Cardiac fibroblast (primary cell): ENCODE measurements at regions not wholly inside any gene's neighbourhood (a gene's known extent, or its start where the extent isn't known, plus 50 kb on each side); places are given as distances from the start of the nearest gene placed in this dataset.
"Not testable (repeated sequence)": the region's sequence is repeated elsewhere in the genome, so short reads cannot be mapped to it uniquely, and the experiment has no call there.

ENCODE experiments used
- DNase-seq, 2 donors: peaks; one replicate each; pipeline versions ENCODE4 v3.0.0 to v3.0.0-alpha.2; 2010; ENCODE audit warnings: low read depth in 2 of 2
- H3K4me3 ChIP-seq, 2 donors: replicated peaks in 1 of 2; 1 replicate in 1 of 2; 2 replicates in 1 of 2; pipeline ENCODE4 v1.5.1; 2011; ENCODE audit warnings: low read depth in 2 of 2, low read length in 2 of 2, mild to moderate bottlenecking in 2 of 2, moderate library complexity in 1 of 2
- TF ChIP-seq, protein P1 (sequence below): IDR thresholded peaks from one replicate; pipeline ENCODE4 v1.5.1; 2011; ENCODE audit warnings: low read depth, mild to moderate bottlenecking, low read length, inconsistent platforms

- TF ChIP-seq, protein P1, sequence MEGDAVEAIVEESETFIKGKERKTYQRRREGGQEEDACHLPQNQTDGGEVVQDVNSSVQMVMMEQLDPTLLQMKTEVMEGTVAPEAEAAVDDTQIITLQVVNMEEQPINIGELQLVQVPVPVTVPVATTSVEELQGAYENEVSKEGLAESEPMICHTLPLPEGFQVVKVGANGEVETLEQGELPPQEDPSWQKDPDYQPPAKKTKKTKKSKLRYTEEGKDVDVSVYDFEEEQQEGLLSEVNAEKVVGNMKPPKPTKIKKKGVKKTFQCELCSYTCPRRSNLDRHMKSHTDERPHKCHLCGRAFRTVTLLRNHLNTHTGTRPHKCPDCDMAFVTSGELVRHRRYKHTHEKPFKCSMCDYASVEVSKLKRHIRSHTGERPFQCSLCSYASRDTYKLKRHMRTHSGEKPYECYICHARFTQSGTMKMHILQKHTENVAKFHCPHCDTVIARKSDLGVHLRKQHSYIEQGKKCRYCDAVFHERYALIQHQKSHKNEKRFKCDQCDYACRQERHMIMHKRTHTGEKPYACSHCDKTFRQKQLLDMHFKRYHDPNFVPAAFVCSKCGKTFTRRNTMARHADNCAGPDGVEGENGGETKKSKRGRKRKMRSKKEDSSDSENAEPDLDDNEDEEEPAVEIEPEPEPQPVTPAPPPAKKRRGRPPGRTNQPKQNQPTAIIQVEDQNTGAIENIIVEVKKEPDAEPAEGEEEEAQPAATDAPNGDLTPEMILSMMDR: no peak
- no peak overlapping the region for H3K4me3 ChIP-seq
- no peak for DNase-seq
Measured at GRCh38 chr3:70684701-70685100, 372.3 kb upstream of the MDFIC2 start.

DNA sequence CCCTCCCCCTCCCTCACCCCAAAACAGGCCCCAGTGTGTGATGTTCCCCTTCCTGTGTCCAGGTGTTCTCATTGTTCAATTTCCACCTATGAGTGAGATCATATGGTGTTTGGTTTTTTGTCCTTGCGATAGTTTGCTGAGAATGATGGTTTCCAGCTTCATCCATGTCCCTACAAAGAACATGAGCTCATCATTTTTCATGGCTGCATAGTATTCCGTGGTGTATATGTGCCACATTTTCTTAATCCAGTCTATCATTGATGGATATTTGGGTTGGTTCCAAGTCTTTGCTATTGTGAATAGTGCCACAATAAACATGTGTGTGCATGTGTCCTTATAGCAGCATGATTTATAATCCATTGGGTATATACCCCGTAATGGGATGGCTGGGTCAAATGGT lies 363.4 kb upstream of the MDFIC2 start:
- not testable (repeated sequence) for H3K4me3 ChIP-seq, DNase-seq

GRCh38 chr3:70658513-70659310 lies 346.3 kb upstream of the MDFIC2 start:
- no peak for DNase-seq
- no peak overlapping the region for H3K4me3 ChIP-seq
- TF ChIP-seq, protein P1: no peak

DNA sequence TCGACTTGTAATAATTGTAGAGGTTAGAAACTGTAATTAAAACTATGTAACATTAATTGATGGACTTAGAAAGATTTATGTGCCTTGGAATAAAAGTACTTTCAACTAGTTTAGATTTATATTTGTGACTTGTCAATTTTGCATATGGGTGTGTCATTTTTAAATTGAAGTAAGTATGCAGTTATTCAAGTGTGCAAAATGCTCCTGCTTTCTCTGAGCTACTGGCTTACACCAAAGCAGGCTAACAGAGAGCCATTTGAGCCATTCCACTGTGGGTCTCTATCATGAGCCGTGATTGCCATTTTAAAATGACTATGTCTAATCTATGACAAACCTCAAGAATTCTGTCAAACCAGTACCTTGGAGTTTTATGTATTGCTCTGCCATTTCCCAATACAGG lies 345.0 kb upstream of the MDFIC2 start:
- TF ChIP-seq, protein P1: no peak
- no peak for DNase-seq
- H3K4me3 ChIP-seq: no peak overlapping the region

DNA sequence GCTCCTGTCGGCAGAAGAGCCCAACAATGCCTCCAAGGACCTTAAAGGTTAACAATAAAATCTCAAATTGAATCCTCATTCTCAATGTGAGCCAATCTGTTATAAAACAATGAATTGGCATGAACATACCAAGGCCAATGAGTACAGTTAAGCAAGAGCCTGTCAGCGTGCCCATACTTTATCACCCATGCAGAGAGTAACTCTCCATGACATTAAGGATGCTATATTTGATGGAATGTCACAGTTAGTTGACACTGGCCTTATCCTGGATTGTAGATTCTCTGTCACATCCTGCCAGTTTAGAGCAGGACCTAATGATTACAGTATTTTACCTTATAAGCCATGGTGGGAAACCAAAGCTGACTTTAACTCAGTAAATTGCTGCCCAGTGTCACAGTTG lies 335.4 kb upstream of the MDFIC2 start:
- no peak overlapping the region for H3K4me3 ChIP-seq
- TF ChIP-seq, protein P1: no peak
- no peak for DNase-seq

GRCh38 chr3:70647094-70647493 lies 334.7 kb upstream of the MDFIC2 start:
- no peak for DNase-seq
- no peak overlapping the region for H3K4me3 ChIP-seq
- TF ChIP-seq, protein P1: no peak

GRCh38 chr3:70646635-70647034 lies 334.2 kb upstream of the MDFIC2 start:
- H3K4me3 ChIP-seq: no peak overlapping the region
- DNase-seq: no peak
- TF ChIP-seq, protein P1: no peak
